ENCODE measurements at regions not wholly inside any gene's neighbourhood (a gene's known extent, or its start where the extent isn't known, plus 50 kb on each side); places are given as distances from the start of the nearest gene placed in this dataset.

- in situ Hi-C loops (cut with MboI; ENCODE audit: low sequenced_read_pairs): no loop called here
These were observed 399.5 kb upstream of the CELF2 start for GRCh38 chr10:10618139-10618538.

GRCh38 chr10:10623958-10624566 is 393.6 kb upstream of the CELF2 start:
- in situ Hi-C loops (cut with MboI; ENCODE audit: low sequenced_read_pairs): no loop called here

GRCh38 chr10:10624567-10624962 is 393.1 kb upstream of the CELF2 start:
- in situ Hi-C loops (cut with MboI; ENCODE audit: low sequenced_read_pairs): no loop called here

GRCh38 chr10:10625491-10625890 is 392.2 kb upstream of the CELF2 start:
- in situ Hi-C loops (cut with MboI; ENCODE audit: low sequenced_read_pairs): no loop called here

GRCh38 chr10:10626734-10627133 is 390.9 kb upstream of the CELF2 start:
- in situ Hi-C loops (cut with MboI; ENCODE audit: low sequenced_read_pairs): no loop called here

GRCh38 chr10:10627414-10627813 is 390.3 kb upstream of the CELF2 start:
- in situ Hi-C loops (cut with MboI; ENCODE audit: low sequenced_read_pairs): no loop called here

- in situ Hi-C loops (cut with MboI; ENCODE audit: low sequenced_read_pairs): no loop called here
These were observed 388.2 kb upstream of the CELF2 start for GRCh38 chr10:10629512-10629911.

- in situ Hi-C loops (cut with MboI; ENCODE audit: low sequenced_read_pairs): no loop called here
These were observed 387.4 kb upstream of the CELF2 start for GRCh38 chr10:10630281-10630680.

GRCh38 chr10:10630782-10631181 is 386.9 kb upstream of the CELF2 start:
- in situ Hi-C loops (cut with MboI; ENCODE audit: low sequenced_read_pairs): no loop called here

GRCh38 chr10:10642189-10642588 is 375.5 kb upstream of the CELF2 start:
- in situ Hi-C loops (cut with MboI; ENCODE audit: low sequenced_read_pairs): no loop called here

GRCh38 chr10:10642751-10643150 is 374.9 kb upstream of the CELF2 start:
- in situ Hi-C loops (cut with MboI; ENCODE audit: low sequenced_read_pairs): no loop called here

- in situ Hi-C loops (cut with MboI; ENCODE audit: low sequenced_read_pairs): no loop called here
These were observed 373.5 kb upstream of the CELF2 start for GRCh38 chr10:10644008-10644646.

- in situ Hi-C loops (cut with MboI; ENCODE audit: low sequenced_read_pairs): no loop called here
These were observed 372.8 kb upstream of the CELF2 start for GRCh38 chr10:10644676-10645385.

GRCh38 chr10:10647331-10647730 is 370.3 kb upstream of the CELF2 start:
- in situ Hi-C loops (cut with MboI; ENCODE audit: low sequenced_read_pairs): no loop called here

GRCh38 chr10:10657139-10657760 is 360.4 kb upstream of the CELF2 start:
- in situ Hi-C loops (cut with MboI; ENCODE audit: low sequenced_read_pairs): no loop called here

GRCh38 chr10:10658172-10658785 is 359.4 kb upstream of the CELF2 start:
- in situ Hi-C loops (cut with MboI; ENCODE audit: low sequenced_read_pairs): no loop called here

GRCh38 chr10:10660054-10660453 is 357.6 kb upstream of the CELF2 start:
- in situ Hi-C loops (cut with MboI; ENCODE audit: low sequenced_read_pairs): no loop called here

- in situ Hi-C loops (cut with MboI; ENCODE audit: low sequenced_read_pairs): no loop called here
These were observed 356.5 kb upstream of the CELF2 start for GRCh38 chr10:10661176-10661575.

GRCh38 chr10:10662716-10663408 is 354.8 kb upstream of the CELF2 start:
- in situ Hi-C loops (cut with MboI; ENCODE audit: low sequenced_read_pairs): no loop called here

- in situ Hi-C loops (cut with MboI; ENCODE audit: low sequenced_read_pairs): no loop called here
These were observed 354.1 kb upstream of the CELF2 start for GRCh38 chr10:10663622-10664021.

GRCh38 chr10:10665750-10666149 is 351.9 kb upstream of the CELF2 start:
- in situ Hi-C loops (cut with MboI; ENCODE audit: low sequenced_read_pairs): no loop called here

All from HL-60/S4 (cell line).